Colonic mucosa (tissue), 4 donors: ENCODE measurements at regions not wholly inside any gene's neighbourhood (a gene's known extent, or its start where the extent isn't known, plus 50 kb on each side); places are given as distances from the start of the nearest gene placed in this dataset.

Source experiments
- DNase-seq: peaks from one replicate; pipeline ENCODE4 v3.0.0-alpha.2; 2020
- H3K27ac ChIP-seq: fragments of 200-600 bp; one replicate; pipeline ENCODE4 v1.8.0; 2021
- H3K27me3 ChIP-seq: fragments of 200-600 bp; one replicate; pipeline ENCODE4 v1.8.0; 2021
- H3K36me3 ChIP-seq: fragments of 200-600 bp; one replicate; pipeline ENCODE4 v1.8.0; 2021
- H3K4me1 ChIP-seq: fragments of 200-600 bp; one replicate; pipeline ENCODE4 v1.8.0; 2021; ENCODE audit warnings: mild to moderate bottlenecking
- H3K4me3 ChIP-seq: fragments of 200-600 bp; one replicate; pipeline ENCODE4 v1.8.0; 2021
- H3K9ac ChIP-seq, 2 donors: one replicate each; pipeline ENCODE4 v1.7.0; 2013; ENCODE audit warnings: control low read depth in 2 of 2, low read depth in 2 of 2, low read length in 2 of 2
- H3K9me3 ChIP-seq: fragments of 200-600 bp; one replicate; pipeline ENCODE4 v1.8.0; 2021
- intact Hi-C: fragments of 100-400 bp; cut with DNase I; formaldehyde crosslinking; loops from one replicate; pipeline ENCODE4 v1.14.1; 2022
- TF ChIP-seq, protein P1 (sequence below): fragments of 200-600 bp; IDR thresholded peaks from one replicate; pipeline ENCODE4 v1.8.0; 2022; ENCODE audit warnings: antibody characterized with exemption, mild to moderate bottlenecking
- donor health status: healthy.
- donor health status: DM: no; HTN: no; CAD: no.
- donor health status: DM: no; HTN: no; CAD: no.

DNA sequence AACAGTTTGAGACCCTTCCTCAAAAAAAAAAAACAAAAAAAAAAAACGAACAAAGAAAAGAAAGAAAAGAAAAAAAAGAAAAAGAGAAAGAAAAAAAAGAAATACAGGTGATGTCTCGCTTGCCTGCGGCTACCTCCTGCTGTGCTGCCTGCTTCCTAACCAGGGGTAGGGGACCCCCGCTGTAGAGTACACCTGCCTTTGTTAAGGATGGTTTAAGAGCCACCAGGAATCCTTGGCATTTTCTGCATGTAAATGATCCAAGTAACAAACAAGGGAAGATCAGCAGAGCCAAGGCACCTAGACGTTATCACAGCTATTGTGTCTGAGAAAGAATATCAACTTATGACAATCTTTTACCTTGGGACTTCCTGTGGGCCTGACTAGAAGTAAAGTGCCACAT is 856.8 kb upstream of the GCFC2 start:
- no peaks in the 10 kb centered on the region for H3K36me3 ChIP-seq
- H3K4me1 ChIP-seq, result no peaks in the 10 kb centered on the region
- H3K27me3 ChIP-seq, result no peaks in the 10 kb centered on the region
- H3K9me3 ChIP-seq, result no peaks in the 10 kb centered on the region
- intact Hi-C loops, result no loop called here
- no peak overlapping the region for H3K4me3 ChIP-seq
- no peak for DNase-seq
- TF ChIP-seq, protein P1, sequence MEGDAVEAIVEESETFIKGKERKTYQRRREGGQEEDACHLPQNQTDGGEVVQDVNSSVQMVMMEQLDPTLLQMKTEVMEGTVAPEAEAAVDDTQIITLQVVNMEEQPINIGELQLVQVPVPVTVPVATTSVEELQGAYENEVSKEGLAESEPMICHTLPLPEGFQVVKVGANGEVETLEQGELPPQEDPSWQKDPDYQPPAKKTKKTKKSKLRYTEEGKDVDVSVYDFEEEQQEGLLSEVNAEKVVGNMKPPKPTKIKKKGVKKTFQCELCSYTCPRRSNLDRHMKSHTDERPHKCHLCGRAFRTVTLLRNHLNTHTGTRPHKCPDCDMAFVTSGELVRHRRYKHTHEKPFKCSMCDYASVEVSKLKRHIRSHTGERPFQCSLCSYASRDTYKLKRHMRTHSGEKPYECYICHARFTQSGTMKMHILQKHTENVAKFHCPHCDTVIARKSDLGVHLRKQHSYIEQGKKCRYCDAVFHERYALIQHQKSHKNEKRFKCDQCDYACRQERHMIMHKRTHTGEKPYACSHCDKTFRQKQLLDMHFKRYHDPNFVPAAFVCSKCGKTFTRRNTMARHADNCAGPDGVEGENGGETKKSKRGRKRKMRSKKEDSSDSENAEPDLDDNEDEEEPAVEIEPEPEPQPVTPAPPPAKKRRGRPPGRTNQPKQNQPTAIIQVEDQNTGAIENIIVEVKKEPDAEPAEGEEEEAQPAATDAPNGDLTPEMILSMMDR, result no peak
- H3K9ac ChIP-seq, result no peak overlapping the region
- no peak overlapping the region for H3K27ac ChIP-seq

DNA sequence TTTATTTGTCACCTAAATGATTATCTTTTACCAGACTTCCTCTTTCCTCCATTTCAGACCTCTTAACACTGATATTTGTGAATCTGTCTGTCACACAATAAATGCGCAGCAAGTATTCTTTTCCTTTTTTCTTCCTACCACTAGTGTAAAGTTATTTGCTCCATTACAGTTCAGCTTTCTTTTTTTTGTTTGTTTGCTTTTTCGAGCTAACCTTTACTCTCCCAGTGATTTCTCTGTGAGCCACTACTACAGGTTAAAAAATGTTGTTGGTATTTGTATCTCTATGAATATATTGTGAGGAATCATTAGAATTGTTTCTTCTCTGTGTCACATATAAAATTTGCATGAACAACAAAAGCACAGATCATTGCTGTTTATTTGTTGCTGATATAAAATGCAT is 854.0 kb upstream of the GCFC2 start:
- Histone ChIP-seq H3K4me3 (no peak overlapping the region), H3K4me1 (no peaks in the 10 kb centered on the region), H3K9ac (no peak overlapping the region), H3K27me3 (no peaks in the 10 kb centered on the region), H3K36me3 (no peaks in the 10 kb centered on the region), H3K9me3 (no peaks in the 10 kb centered on the region), H3K27ac (no peak overlapping the region)
- DNase-seq, result no peak
- intact Hi-C loops, result no loop called here
- TF ChIP-seq, protein P1, result no peak

DNA sequence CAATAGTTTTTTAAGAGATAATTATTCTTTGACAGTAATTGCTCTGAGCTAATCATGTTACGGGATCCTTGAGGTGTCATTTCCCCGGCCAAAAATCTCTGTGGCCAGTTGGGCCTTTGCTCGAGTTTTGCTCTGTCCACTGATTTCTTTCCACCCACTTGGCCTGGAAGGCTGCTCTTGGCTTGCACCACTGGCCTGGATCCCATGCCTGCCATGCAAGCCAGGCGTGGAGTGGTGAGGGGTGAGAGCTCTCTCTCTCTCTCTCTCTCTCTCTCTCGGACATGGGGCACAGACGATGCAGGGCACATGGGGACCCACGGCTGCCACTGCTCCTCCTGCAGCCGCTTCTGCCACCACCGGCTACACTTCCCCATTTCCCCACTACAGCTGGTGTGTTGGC is 853.0 kb upstream of the GCFC2 start:
- Histone ChIP-seq H3K9me3 (no peaks in the 10 kb centered on the region), H3K27ac (no peak overlapping the region), H3K27me3 (no peaks in the 10 kb centered on the region), H3K9ac (no peak overlapping the region), H3K36me3 (no peaks in the 10 kb centered on the region), H3K4me3 (no peak overlapping the region), H3K4me1 (no peaks in the 10 kb centered on the region)
- no peak for DNase-seq
- TF ChIP-seq, protein P1, result no peak
- intact Hi-C loops, result no loop called here

DNA sequence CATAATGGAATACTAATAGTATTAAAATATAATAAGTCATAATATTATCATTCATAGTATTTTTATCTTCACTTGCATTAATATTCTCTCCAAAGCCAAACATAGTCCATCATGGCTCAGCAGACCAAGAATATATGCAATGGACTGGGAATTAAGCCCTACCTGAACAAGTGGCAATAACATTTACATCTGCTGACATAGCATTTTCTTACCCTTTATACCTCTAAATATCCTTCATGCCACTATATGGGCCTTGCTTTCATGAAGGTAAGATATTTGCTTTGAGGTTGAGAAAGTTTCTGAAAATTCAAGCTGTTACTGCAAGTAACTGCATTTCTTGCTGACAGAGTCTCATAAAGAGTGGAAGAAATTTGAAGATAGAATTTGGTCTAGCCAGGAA is 847.4 kb upstream of the GCFC2 start:
- H3K4me3 ChIP-seq, result no peak overlapping the region
- H3K9me3 ChIP-seq, result no peaks in the 10 kb centered on the region
- TF ChIP-seq, protein P1, result no peak
- H3K27me3 ChIP-seq, result no peaks in the 10 kb centered on the region
- H3K36me3 ChIP-seq, result no peaks in the 10 kb centered on the region
- no peaks in the 10 kb centered on the region for H3K4me1 ChIP-seq
- no peak for DNase-seq
- no peak overlapping the region for H3K27ac ChIP-seq
- no peak overlapping the region for H3K9ac ChIP-seq
- intact Hi-C loops, result no loop called here

DNA sequence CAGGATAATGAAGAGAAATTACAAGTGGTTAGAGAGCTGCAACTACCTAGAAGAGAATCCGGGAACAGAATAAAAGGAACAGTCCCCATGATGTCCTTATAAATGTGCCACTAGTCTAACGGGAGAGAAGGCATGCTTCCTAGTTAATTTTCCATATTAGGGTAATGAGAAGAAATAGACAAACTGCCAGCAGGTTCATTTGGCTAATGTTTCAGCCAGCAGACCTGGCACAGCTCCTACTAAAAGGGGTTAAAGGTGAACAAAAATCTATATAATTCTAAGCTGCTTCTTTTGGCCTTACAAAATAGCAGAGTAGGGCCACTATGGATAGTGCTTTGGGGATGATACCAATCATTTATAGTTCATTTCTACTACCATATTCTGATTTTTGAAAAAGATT is 845.3 kb upstream of the GCFC2 start:
- Histone ChIP-seq H3K4me1 (no peaks in the 10 kb centered on the region), H3K4me3 (no peak overlapping the region), H3K9ac (no peak overlapping the region), H3K27ac (no peak overlapping the region), H3K9me3 (no peaks in the 10 kb centered on the region), H3K36me3 (no peaks in the 10 kb centered on the region), H3K27me3 (no peaks in the 10 kb centered on the region)
- TF ChIP-seq, protein P1, result no peak
- intact Hi-C loops, result no loop called here
- no peak for DNase-seq

DNA sequence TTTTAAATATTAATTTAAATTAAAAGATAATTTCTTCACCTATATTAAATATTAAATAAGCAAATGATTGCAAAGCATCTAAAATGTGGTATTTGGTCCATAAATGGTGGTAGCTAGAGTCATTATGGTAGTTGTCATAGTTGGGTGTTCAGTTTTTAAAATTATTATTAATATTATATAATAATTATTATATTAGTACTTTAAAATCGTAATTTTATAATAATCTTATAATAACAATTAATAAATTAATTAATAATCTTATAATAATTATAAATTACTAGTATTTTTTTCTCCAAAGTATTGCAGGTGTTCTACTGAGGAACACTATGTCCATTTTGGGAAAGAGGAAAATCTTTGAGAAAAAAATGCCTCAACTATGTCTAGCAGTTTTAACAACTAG is 835.5 kb upstream of the GCFC2 start:
- no peak for DNase-seq
- Histone ChIP-seq H3K36me3 (no peaks in the 10 kb centered on the region), H3K27ac (no peak overlapping the region), H3K9me3 (no peaks in the 10 kb centered on the region), H3K27me3 (no peaks in the 10 kb centered on the region), H3K9ac (no peak overlapping the region), H3K4me3 (no peak overlapping the region), H3K4me1 (no peaks in the 10 kb centered on the region)
- intact Hi-C loops, result no loop called here
- TF ChIP-seq, protein P1, result no peak
